Hematopoietic multipotent progenitor cell treated with erythropoietin and hydrocortisone succinate and interleukin-3 and kit ligand, for 6 days (in vitro differentiated cells): ENCODE measurements at regions not wholly inside any gene's neighbourhood (a gene's known extent, or its start where the extent isn't known, plus 50 kb on each side); places are given as distances from the start of the nearest gene placed in this dataset.

Experiments used
- DNase-seq: peaks from one replicate; pipeline ENCODE4 v3.0.0-alpha.2; 2015

DNA sequence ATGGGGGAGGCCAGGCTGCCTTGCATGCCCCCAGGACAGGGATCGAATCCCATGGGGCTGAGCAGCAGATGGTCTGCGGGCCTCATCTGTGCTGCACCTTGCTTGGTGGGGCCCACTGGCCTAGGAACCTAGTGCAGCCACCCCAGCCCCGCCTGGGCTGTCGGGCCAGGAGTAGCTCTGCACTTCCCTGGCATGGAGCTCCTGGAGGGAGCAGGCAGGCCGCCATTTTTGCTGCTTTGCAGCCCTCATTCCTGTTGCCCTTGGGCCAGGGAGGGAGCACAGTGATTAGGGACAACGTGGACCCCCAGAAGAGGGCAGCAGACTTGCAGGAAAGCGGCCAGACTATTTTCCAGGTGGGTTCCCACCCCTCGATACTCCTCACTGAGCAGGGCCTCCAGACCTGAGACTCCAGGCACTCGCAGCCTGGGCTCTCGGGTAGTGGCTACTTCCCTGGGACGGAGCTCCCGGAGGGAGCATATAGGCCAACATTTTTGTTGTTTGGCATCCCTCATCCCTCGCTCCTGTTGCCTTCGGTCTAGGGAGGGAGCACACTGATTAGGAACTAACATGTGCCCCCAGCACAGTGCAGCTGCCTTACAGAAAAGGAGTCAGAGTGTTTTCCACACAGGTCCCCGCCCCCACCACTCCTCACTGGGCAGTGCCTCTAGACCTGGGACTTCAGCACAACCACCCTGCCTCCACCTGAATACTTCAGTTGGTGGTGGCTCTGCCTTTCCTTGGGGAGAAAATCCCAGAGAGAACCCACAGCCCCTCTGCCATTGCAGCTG lies 99.5 kb downstream of the MAIP1 start:
- no peak for DNase-seq

DNA sequence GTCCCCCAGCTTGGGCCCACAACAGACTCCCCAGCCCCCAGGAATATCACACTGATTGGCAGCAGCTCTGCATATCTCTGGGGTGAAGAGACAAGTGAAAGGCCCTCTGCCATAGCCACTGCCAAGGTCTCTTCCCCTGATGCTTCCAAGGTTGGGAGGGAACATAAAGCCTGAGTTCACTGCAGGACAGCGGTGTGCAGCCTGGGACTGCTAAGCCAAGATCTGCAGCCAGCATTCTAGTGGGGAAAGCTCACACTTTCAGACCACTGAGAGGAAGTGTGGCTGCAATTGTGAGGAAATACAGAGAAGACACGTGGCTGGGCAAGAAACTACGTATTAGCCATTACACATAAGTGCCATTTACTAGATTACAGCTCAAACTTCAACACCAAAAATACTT lies 100.7 kb downstream of the MAIP1 start:
- DNase-seq: no peak

- no peak for DNase-seq
These were observed 107.8 kb downstream of the MAIP1 start for GRCh38 chr2:200063155-200063554.

DNA sequence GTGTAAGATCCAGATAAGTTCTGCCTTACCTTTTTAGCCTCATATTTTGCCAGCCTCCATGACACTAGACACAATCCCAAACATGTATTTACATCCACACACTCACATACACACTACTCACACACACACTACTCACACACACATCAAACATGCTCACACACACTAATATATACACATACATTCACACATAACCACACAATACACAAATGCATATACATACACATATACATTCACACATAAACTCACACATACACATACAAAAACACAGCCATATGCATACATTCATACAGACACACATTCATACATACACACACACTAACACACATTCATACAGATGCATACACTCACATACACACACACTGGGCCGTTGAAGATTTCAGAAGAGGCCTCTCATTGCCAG lies 109.5 kb downstream of the MAIP1 start:
- DNase-seq: no peak

DNA sequence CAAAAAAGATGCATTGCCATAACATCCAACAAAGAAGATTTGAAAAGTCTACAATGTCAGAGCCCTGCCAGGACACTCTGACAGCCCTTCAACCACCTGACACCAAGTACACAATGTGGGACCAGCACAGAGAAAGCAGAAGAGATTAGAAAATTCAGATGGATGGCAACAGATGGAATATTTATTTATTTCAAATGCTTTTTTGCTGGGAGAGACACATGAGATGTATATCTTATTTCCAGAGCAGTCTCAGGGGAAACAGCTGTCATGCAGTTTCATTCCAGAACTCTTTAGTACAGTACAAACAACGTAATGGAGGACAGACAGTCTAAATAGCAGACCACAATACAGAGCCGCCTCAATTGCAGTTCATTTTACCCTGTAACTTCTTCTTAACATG lies 110.1 kb downstream of the MAIP1 start:
- no peak for DNase-seq

DNA sequence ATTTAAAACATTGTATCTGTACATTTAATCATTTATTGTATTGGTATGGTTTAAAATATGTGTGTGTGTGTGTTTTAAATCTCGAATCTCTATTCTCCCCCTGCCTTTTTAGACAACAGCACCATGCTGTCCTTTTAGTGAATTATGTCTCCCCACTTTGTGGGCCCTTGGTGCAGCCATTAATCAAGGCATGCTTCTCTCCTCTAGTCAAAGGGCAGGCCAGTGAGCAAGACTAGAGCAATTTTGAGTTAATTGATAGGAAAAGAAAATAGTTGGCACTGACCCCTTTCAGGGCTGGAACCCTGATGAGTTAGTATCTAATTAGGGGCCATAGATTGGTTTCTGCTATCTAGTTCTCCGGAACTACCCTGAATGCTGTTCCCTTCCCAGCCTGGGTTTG lies 111.0 kb downstream of the MAIP1 start:
- no peak for DNase-seq

- DNase-seq: no peak
These were observed 113.3 kb downstream of the MAIP1 start for GRCh38 chr2:200068642-200069041.

DNA sequence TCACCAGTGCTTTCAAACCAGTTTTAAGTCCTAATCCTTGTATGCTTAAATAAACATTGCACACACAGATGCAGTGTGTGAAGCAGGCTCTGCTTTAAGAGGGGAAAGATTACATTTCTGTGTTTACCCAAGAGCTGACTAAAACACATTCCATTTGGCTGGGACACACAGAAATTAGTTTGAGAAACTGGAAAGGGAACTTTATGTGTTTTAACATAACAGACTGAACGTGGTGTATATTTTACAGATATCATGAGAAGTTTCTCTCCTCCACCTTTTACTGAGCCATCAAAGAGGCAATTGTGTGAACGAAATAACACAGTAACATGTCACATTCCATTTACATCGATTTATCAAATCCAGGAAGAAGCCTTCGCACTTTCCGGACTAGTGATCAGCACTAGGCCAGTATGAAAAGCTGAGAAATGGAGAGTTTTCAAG lies 121.8 kb downstream of the MAIP1 start:
- DNase-seq: no peak

GRCh38 chr2:200077838-200078237 lies 122.5 kb downstream of the MAIP1 start:
- no peak for DNase-seq

DNA sequence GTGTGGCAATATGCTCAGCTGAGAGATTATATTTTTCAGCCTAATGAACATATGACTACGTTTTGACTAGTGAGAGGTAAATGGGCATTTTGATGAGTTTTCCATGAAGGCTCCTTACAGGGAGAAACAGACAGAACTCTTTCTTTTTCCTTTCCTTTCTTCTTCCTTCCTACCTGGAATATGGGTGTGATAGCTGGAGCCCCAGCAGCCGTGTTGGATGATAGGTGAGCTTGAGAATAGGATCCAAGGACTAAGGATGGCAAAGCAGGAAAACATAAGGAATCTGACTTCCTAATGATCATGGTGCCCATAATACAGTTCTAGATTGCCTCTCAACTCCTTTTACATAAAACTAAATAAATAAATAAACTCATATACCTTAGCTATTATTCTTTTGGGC lies 124.0 kb downstream of the MAIP1 start:
- DNase-seq: no peak

- no peak for DNase-seq
These were observed 125.9 kb downstream of the MAIP1 start for GRCh38 chr2:200081236-200081635.

- no peak for DNase-seq
These were observed 126.4 kb downstream of the MAIP1 start for GRCh38 chr2:200081811-200082210.

DNA sequence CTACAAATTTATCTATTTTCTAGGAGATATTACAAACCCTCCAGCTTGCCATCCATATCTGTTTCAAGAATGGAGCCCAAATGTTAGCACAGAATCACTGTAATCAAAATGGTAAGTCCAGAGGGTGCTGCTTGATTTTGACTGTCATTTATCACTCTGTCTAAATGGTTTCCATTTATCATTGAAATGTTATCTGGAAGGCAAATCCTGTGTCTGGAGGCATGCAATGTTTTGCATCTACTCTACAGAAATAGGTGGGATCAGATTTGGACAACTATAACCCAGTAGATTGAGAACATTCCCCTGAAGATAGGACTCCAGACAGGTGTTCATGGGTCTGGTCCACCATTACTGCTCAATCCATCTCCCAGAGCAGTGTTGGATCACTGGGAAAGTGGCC lies 128.7 kb downstream of the MAIP1 start:
- DNase-seq: no peak

GRCh38 chr2:200086911-200087310 lies 131.5 kb downstream of the MAIP1 start:
- DNase-seq: no peak

- DNase-seq: no peak
These were observed 132.1 kb downstream of the MAIP1 start for GRCh38 chr2:200087451-200087850.

DNA sequence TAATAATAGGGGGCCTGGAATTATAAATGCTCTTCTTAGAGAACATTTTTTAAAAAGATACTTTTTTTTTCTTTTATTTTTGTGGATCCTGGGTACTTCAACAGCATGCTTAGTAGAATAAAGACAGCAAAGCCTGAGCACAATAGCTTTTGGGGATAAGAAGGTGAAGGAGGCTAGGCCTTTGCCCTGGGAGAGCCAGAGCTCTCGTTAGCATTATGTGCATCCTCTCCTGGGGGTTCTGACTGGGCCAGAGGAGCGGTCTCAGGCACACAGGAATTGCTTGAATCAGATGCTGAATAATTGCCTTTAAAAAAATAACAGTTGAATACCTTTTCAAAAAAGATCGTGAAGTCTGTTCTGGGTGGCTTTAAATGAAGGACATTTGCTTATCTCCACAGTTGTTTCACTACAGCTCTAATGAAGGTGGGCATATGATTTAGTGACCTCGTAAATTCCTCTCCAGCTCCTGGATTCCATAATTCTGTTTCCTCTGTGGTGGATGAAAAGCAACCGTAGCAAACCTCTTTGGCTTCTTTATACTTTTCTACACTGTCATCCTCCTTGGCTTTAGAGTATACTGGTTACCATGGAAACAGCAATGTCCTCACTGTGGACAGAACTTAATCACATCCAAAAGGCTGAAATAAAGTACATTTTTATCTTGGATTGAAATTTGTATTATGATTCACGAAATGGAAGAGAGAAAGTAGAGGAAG lies 133.8 kb downstream of the MAIP1 start:
- no peak for DNase-seq

DNA sequence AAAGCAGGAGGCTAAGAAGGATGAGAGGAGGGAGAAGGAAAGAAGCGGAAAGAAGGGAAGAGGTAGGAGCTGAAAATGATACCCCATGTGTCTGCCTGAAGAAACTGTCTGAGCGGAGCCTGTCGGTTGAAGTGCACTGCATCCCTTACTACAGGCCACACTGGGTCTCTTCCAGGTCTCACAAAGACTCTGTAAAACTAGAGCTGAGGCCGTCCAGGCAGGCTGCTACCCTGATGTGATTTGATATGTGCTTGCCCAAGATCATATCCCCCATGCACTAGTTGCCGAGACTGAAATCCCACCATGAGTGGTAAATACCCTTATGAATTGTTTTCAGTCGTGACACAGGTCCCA lies 134.4 kb downstream of the MAIP1 start:
- no peak for DNase-seq

- no peak for DNase-seq
These were observed 135.3 kb downstream of the MAIP1 start for GRCh38 chr2:200090683-200091082.

GRCh38 chr2:200091126-200091525 lies 135.7 kb downstream of the MAIP1 start:
- no peak for DNase-seq

DNA sequence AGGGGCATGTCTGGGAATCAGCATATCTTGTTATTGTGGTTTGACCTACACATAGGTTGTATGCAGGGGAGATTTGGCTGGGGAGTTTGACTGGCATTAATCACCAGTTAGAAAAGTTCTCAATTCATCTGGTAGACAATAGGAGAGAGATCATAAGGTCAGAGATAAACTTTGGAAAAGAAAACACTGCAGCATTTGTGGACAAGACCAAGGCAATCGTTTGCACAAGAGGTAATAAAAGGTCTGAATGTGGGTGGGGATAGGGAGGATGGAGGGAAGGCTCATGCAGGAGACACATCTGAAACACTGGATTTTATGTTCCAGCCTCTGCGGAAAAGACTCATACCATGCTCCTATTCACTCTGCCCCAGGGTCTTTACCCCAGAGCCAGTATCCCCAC lies 136.9 kb downstream of the MAIP1 start:
- no peak for DNase-seq

DNA sequence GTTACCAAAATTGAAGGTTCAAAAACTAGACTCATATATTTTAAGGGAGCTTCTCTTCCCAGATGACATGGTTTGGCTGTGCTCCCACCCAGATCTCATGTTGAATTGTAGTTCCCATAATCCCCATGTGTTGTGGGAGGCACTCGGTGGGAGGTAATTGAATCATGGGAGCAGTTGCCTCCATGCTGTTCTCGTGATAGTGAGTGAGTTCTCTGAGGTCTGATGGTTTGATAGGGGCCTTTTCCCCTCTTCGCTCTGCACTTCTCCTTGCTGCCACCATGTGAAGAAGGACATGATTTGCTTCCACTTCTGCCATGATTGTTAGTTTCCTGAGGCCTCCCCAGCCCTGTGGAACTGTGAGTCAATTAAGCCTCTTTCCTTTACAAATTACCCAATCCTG lies 140.1 kb downstream of the MAIP1 start:
- no peak for DNase-seq

DNA sequence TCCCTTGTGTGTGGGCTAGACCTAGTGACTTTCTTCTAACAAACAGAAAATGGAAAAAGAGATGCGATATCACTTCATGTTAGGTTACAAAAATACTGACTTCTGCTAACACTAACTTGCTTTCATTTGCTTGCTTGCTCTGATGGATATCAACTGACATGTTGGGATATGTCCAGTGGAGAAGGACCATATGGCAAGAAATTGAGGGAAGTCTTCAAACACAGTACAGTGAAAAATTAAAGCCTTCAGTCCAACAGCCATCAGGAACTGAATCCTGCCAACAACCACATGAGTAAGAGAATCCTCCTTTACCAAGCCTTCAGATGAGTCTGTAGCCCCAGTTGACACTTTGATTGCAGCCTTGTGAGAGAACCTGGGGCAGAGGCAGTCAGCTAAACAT lies 143.9 kb downstream of the MAIP1 start:
- DNase-seq: no peak

DNA sequence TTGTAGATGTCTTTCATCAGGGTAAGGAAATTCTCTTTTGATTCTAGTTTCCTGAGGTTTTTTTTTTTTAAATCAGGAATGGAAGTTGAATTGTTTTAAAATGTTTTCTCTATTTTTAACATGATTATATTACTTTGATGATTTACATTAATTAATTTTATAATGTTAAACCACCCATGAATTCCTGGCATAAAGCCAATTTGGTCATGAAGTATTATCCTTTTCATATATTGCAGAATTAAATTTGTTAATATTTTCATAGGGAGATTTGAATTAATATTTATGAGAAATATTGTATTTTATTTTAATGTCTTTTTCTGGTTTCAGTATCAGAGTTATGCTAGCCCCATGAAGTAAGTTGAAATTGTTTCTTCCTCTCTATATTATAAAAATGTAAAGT lies 144.6 kb downstream of the MAIP1 start:
- no peak for DNase-seq

DNA sequence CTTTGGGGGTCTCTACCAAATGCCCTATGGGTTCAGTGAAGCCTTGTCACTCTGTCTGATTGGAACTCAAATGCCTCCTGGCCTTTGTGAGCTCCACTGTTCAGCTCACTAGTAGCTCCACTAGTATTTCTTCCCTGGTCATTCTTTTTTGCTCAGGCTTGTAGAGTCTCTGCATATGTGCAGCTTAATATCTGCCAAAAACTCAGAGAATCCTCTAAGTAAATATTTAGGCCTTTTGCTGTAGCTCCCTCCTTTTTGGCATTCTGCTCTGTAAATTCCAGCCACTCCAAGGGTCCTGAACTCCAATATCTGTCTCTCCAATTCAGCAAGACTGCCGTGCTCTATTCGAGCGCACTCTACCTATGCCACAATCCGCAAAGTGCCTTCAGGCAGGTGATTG lies 146.5 kb downstream of the MAIP1 start:
- DNase-seq: no peak

DNA sequence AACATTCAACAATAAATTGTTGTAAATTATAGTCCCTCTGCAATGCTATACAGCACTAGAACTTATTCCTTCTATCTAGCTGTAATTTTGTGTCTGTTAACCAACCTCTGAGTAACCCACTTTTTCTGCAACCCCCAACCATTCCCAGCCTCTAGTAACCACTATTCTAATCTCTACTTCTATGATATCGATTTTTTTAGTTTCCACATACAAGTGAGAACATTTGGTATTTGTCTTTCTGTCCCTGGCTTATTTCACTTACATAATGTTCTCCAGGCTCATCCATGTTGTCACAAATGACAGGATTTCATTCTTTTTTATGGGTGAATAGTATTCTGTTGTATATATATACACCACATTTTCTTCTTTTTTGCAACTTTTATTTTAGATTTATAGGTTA lies 147.6 kb downstream of the MAIP1 start:
- no peak for DNase-seq
